HG03469 (cell line): ENCODE measurements at regions not wholly inside any gene's neighbourhood (a gene's known extent, or its start where the extent isn't known, plus 50 kb on each side); places are given as distances from the start of the nearest gene placed in this dataset.
"Not testable (repeated sequence)": the region's sequence is repeated elsewhere in the genome, so short reads cannot be mapped to it uniquely, and the experiment has no call there.

Experiments
- ATAC-seq: cut with Tn5 transposase; IDR thresholded peaks from one replicate; pipeline ENCODE4 v1.9.1; 2021; ENCODE audit warnings: mild to moderate bottlenecking, moderate library complexity, moderate number of reproducible peaks; ENCODE audit not compliant: unreplicated experiment

- ATAC-seq = no peak
Measured at GRCh38 chr14:44788612-44789011, 173.1 kb downstream of the KLHL28 start.

DNA sequence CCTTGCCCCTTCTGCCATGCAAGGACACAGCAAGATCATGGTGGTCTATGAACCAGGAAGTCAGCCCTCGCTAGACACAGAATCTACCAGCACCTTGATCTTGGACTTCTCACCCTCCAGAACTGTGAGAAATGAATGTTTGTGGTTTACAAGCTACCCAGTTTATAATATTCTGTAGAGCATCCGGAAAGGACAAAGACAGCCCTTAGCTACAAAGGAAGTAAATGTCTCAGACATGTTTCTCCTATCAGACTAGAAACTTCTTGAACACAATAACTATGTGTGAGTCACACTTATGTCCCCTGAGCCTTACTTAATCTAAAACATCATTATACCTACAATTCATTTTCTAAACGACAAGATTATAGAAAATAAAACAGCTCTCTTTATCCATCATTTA lies 176.7 kb downstream of the KLHL28 start:
- no peak for ATAC-seq

DNA sequence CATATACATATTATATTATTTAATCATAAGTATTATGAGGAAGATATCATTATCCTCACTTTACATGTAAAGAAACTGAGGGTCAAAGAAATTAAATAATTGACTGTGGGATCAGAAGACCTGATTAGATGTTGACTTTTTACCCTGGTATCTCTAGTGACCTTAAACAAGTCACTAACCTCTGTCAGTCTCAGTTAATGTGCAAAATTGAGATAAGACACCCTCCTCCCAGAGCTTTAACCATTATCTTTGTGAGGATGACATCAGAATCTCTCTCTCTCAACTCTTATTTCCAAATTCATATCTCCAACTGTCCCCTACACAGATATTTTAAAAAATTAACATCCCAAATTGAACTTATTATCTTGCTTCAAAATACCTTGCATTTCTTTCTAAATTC lies 177.8 kb downstream of the KLHL28 start:
- ATAC-seq = no peak

DNA sequence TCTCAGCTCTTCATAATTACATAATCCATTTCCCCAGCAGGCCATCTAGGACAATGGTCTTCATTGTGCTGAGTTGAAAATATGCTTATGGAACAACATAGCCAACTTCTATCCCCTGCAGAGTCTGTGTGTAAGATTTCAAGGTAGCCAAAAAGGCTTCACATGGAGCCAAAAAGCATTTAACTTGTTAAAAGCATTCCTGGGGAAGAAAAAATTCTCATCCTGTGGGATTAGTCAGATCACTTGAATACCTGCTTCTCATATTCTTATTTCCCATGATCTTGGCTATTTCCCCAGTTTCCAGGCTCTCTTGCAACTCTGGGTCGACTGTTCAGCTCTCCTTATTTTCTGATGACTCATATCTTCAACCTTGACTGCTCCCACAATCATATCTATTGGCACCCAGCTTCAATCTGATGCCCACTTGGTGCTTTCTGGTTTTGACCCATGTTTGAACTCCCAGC lies 178.9 kb downstream of the KLHL28 start:
- ATAC-seq = no peak

DNA sequence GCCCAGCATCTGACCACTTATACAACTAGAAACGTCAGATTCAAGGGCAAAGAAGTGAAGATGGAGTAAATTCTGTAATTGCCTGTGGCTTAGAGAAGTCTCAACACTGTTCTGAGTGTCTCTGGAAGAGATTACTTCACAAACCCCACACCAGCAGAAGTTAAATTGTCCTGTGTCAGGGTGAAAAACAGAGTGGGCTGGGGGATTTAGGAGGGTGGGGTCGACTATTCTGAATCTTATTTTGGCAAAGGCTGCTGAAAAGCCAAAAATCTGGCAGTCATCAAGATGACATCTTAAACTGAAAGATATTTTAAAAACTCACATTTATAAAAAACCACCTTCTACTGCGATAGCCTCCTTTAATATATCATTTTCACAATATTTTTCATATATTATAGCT lies 180.8 kb downstream of the KLHL28 start:
- ATAC-seq = no peak

- ATAC-seq = no peak
Measured at GRCh38 chr14:44778604-44779003, 183.1 kb downstream of the KLHL28 start.

- ATAC-seq = no peak
Measured at GRCh38 chr14:44777584-44777983, 184.2 kb downstream of the KLHL28 start.

DNA sequence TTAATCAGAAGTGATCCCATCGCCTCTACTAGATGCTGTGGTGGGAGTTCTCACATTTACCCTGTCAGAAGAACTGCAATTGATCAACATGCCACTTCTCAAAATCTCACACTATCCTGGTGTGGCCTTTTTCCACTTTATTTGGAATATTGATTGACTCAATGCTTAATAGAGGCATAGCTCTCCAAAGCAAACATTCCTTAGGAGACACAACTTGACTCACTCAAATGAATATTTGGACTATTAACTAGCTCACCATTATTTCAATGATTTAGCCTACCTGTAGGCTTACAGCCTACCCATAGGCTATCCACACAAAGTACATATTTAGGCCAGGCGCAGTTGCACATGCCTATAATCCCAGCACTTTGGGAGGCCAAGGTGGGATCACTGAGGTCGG lies 186.5 kb downstream of the KLHL28 start:
- ATAC-seq = no peak

GRCh38 chr14:44774396-44774795 lies 187.4 kb downstream of the KLHL28 start:
- no peak for ATAC-seq

GRCh38 chr14:44771496-44771895 lies 190.3 kb downstream of the KLHL28 start:
- no peak for ATAC-seq

GRCh38 chr14:44770201-44770600 lies 191.5 kb downstream of the KLHL28 start:
- no peak for ATAC-seq

DNA sequence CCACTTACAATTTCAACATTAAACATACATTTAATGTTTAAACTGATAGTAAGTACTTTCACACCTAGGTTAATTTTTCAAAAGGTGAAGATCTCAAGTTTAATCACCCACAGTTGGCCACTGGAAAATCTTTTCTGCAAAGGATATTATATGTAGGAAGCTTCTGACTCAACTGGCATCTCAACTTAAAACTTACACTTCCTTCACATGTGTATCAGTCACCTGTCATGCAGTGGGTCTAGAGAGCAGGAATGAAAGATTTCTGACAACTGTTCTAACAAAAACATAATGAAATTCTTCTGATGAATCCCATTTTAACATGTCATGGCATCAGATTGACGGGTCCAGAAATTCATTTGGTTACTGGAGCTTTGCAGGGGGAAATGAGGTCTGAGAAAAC lies 192.8 kb downstream of the KLHL28 start:
- no peak for ATAC-seq

- ATAC-seq = no peak
Measured at GRCh38 chr14:44767646-44768173, 194.0 kb downstream of the KLHL28 start.

GRCh38 chr14:44766285-44766684 lies 195.5 kb downstream of the KLHL28 start:
- ATAC-seq = no peak

DNA sequence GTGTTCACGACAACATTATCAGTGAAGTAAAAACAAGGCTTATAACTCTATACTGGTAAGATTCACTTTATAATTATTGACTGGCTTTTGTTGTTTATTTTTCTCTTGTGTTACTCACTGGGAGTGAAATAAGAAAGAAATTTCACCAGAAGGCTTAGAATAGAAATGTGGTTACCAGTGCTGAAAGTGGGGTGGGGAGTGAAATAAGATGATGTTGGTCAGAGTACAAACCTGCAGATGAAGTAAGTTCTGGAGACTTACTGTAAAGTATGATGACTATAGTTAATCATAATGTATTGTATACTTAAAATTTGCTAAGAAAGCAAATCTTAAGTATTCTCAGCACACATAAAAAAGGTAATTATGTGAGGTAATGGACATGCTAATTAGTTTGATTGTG lies 198.4 kb downstream of the KLHL28 start:
- ATAC-seq = no peak

DNA sequence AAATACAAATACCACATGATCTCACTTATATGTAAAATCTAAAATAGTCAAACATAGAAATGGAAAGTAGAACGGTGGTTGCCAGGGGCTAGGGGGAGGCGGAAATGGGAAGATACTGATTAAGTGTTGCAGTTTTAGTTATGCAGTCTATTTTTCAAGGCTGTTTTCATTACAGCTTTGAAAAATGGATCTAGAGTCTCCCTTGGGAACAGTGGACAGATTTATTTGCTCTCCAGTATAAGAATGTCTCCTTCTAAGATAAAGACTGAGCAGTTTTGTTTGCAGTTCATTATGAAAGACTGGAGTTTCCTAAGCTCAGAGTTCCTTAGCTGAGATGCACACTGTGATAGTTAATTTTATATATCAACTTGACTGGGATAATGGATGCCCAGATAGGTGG lies 202.5 kb downstream of the KLHL28 start:
- no peak for ATAC-seq

- no peak for ATAC-seq
Measured at GRCh38 chr14:44756554-44756953, 205.2 kb downstream of the KLHL28 start.

- ATAC-seq = no peak
Measured at GRCh38 chr14:44745371-44745770, 216.4 kb downstream of the KLHL28 start.

GRCh38 chr14:44742202-44742601 lies 219.5 kb downstream of the KLHL28 start:
- ATAC-seq = no peak

DNA sequence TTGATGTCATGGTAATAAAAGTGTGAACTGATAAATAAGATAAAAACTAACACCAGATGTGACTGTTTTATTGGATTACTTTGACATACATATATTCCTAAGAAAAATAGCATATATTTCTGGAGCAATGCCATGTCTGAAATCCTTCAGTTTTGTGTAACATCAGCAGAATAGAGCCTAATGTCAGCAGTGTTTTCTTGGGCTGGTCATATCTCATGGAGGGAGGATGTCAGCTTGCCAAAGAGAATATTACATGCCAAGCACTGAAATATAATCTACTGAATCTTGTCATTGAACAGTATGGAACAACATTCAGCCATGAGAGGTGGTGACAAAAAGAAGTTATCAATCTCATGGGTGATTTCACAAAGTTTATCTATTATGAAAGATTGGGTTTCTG lies 220.3 kb downstream of the KLHL28 start:
- no peak for ATAC-seq

DNA sequence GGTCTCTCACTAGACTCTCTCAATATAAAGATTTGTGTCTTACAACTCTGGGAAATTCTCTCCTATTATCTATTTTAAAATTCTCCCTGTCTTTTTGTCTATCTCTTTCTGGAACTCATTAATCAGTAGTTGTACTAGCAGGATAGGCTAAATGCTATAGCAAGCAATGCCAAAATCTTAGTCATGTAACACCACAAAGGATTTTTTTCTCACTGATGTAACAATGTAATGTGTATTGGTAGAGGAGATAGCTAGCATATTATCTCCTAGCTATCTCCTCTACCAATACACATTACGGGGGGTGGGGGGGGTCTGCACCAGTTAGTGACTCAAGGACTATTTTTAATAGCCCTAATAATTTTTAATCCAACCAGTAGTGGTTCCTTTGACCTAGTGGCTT lies 225.4 kb downstream of the KLHL28 start:
- ATAC-seq = no peak

DNA sequence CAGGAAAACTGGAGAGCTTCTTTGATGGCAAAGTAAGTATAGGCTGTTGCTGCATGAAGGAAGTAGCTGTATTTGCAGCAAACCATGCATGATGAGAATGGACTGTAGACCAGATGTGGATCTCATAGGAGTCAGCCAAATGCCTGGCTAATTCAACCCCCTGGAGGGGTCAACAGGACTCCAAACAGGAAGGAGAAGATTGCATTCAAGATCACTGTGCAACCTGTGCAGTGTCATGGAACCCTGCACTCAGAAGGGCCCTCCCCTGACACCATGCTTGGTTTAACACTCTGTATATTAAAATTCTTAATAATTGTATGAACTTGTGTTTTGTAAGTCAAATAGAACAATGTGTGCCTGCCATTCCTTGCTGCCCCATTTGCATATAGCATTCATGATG lies 225.1 kb upstream of the FSCB start:
- ATAC-seq = no peak

DNA sequence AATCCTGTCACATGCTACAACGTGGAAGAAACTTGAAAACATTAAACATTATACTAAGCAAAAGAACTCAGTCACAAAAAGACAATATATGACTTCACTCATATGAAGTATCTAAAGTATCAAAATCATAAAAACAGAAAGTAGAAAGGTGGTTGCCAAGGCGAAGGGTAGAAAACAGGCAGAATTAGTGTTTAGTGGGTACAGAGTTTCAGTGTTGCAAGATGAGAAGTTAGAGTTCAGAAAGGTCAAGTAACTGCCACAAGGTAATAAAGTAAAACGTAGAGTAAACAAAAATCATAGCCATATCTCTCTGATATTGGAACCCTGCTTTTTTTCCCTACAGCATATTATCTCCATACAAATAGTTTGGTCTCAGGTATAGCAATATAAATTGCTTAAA lies 223.8 kb upstream of the FSCB start:
- ATAC-seq = no peak

DNA sequence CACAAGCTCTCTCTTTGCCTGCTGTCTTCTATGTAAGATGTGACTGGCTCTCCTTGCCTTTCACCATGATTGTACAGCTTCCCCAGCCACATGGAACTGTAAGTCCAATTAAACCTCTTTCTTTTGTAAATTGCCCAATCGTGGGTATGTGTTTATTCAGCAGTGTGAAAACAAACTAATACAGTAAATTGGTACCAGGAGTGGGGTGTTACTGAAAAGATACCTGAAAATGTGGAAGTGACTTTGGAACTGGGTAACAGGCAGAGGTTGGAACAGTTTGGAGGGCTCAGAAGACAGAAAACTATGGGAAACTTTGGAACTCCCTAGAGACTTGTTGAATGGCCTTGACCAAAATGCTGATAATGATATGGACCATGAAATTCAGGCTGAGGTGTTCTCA lies 214.3 kb upstream of the FSCB start:
- not testable (repeated sequence) for ATAC-seq
